HG02870 (cell line): ENCODE measurements at regions not wholly inside any gene's neighbourhood (a gene's known extent, or its start where the extent isn't known, plus 50 kb on each side); places are given as distances from the start of the nearest gene placed in this dataset.

Experiments used
- ATAC-seq: cut with Tn5 transposase; IDR thresholded peaks from one replicate; pipeline ENCODE4 v1.9.1; 2021; ENCODE audit warnings: mild to moderate bottlenecking, moderate library complexity; ENCODE audit not compliant: unreplicated experiment

GRCh38 chr6:167766986-167767714 is 59.6 kb upstream of the AFDN start:
- ATAC-seq = no peak

GRCh38 chr6:167767715-167768107 is 59.0 kb upstream of the AFDN start:
- no peak for ATAC-seq

- no peak for ATAC-seq
Observed at GRCh38 chr6:167768471-167769215, 58.1 kb upstream of the AFDN start.

- ATAC-seq = no peak
Observed at GRCh38 chr6:167769408-167770190, 57.1 kb upstream of the AFDN start.

GRCh38 chr6:167770291-167770955 is 56.3 kb upstream of the AFDN start:
- no peak for ATAC-seq

- no peak for ATAC-seq
Observed at GRCh38 chr6:167774881-167775280, 51.8 kb upstream of the AFDN start.

- ATAC-seq = no peak
Observed at GRCh38 chr6:167776906-167777627, 49.6 kb upstream of the AFDN start.
